DND-41 (cell line): ENCODE measurements at regions not wholly inside any gene's neighbourhood (a gene's known extent, or its start where the extent isn't known, plus 50 kb on each side); places are given as distances from the start of the nearest gene placed in this dataset.

Source experiments
- EZH2 ChIP-seq: IDR thresholded peaks from 3 replicates; pipeline ENCODE4 v1.6.1; 2012; ENCODE audit warnings: borderline replicate concordance, low read depth, mild to moderate bottlenecking, moderate library complexity, low read length, inconsistent platforms; ENCODE audit not compliant: severe bottlenecking
- TF ChIP-seq, protein P1 (sequence below): IDR thresholded peaks from 2 replicates; pipeline ENCODE4 v1.5.1; 2012; ENCODE audit warnings: borderline replicate concordance, low read length, moderate library complexity, mild to moderate bottlenecking; ENCODE audit not compliant: poor library complexity, severe bottlenecking; ENCODE audit errors: extremely low read depth

GRCh38 chr5:89570557-89570956 is 687.6 kb upstream of the MEF2C start:
- no peak for TF ChIP-seq EZH2
- TF ChIP-seq, protein P1, sequence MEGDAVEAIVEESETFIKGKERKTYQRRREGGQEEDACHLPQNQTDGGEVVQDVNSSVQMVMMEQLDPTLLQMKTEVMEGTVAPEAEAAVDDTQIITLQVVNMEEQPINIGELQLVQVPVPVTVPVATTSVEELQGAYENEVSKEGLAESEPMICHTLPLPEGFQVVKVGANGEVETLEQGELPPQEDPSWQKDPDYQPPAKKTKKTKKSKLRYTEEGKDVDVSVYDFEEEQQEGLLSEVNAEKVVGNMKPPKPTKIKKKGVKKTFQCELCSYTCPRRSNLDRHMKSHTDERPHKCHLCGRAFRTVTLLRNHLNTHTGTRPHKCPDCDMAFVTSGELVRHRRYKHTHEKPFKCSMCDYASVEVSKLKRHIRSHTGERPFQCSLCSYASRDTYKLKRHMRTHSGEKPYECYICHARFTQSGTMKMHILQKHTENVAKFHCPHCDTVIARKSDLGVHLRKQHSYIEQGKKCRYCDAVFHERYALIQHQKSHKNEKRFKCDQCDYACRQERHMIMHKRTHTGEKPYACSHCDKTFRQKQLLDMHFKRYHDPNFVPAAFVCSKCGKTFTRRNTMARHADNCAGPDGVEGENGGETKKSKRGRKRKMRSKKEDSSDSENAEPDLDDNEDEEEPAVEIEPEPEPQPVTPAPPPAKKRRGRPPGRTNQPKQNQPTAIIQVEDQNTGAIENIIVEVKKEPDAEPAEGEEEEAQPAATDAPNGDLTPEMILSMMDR: no peak
